ENCODE measurements at regions not wholly inside any gene's neighbourhood (a gene's known extent, or its start where the extent isn't known, plus 50 kb on each side); places are given as distances from the start of the nearest gene placed in this dataset.

DNA sequence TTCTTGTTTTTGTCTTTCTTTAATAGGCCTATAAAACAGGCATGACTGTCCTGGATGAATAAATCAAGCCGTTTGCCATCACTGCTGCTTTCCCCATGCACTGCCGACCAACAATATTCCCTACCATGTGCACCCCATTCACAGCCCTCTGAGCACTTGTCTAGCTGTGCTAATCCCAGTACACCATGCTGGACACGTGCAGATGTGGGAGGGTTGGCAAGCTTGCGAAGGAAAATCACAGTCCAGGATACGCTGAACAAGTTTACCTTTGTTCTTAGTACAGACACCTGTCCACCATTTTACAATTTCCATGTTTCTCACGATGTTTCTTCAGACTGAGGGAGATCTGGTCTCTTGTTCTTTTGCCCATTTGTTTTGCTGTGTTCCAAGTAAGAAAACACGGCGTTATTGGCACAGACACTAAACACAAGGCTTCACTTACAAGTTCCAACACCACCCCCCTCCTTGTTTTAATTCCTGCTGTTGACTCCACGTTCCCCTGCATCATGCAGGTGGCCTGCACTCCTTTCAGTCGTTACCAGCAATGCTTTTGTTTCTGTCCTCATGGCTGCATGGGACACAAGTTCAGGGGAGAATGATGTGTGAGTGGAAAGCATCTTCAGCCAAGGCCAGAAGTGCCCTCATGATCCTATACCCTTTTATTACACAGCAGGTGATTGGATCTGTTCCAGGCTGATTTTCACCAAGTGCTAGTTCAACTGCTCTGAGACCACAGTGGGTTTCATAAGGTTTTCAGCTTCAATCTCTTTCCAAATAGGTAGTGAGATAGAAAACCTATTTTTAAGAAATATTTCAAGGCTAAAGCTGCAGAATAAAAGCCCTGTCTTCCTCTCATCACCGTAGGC, 608.9 kb downstream of the IRX1 start:
- Histone ChIP-seq H3K9me3 (no peaks in the 10 kb centered on the region), H3K4me1 (no peaks in the 10 kb centered on the region), H3K4me3 (no peak overlapping the region), H3K36me3 (no peaks in the 10 kb centered on the region), H3K27ac (no peak overlapping the region), H3K27me3 (no peaks in the 10 kb centered on the region)
- ATAC-seq (no peak), DNase-seq (no peak), FAIRE-seq (no peak)
- TF ChIP-seq, protein P1, sequence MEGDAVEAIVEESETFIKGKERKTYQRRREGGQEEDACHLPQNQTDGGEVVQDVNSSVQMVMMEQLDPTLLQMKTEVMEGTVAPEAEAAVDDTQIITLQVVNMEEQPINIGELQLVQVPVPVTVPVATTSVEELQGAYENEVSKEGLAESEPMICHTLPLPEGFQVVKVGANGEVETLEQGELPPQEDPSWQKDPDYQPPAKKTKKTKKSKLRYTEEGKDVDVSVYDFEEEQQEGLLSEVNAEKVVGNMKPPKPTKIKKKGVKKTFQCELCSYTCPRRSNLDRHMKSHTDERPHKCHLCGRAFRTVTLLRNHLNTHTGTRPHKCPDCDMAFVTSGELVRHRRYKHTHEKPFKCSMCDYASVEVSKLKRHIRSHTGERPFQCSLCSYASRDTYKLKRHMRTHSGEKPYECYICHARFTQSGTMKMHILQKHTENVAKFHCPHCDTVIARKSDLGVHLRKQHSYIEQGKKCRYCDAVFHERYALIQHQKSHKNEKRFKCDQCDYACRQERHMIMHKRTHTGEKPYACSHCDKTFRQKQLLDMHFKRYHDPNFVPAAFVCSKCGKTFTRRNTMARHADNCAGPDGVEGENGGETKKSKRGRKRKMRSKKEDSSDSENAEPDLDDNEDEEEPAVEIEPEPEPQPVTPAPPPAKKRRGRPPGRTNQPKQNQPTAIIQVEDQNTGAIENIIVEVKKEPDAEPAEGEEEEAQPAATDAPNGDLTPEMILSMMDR (IDR thresholded peaks at IDR 0.05), result no peak
- intact Hi-C loops (cut with DNase I), result no loop called here
- 40 to 48% methylated on average over 11 of the region's 11 CpGs for WGBS, 2 donors

DNA sequence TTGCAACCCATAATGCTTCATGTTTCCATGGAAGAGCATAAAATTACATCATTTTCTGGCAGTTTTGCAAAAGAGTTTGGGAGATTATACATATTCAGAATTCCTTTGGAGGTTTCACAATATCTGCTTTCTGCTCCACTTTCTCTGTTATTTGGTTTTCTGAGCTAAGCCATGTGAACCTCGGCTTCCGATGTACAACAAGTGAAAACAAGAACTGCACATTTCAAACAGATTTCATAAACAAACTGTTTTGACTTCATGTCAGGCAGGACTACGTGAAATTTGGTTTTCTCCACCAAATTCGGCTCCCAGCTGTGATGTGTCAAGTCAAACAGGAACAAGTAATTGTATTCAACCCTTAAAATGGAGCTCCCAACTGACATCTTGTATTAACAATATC, 609.8 kb downstream of the IRX1 start:
- intact Hi-C loops (cut with DNase I), result no loop called here
- no peaks in the 10 kb centered on the region for H3K4me1 ChIP-seq
- ATAC-seq (no peak), FAIRE-seq (no peak), DNase-seq (no peak)
- 32 to 43% methylated on average over 4 of the region's 4 CpGs for WGBS, 2 donors
- H3K9me3 ChIP-seq, result no peaks in the 10 kb centered on the region
- H3K27ac ChIP-seq, result no peak overlapping the region
- no peak overlapping the region for H3K4me3 ChIP-seq
- H3K27me3 ChIP-seq, result no peaks in the 10 kb centered on the region
- TF ChIP-seq, protein P1 (IDR thresholded peaks at IDR 0.05), result no peak
- no peaks in the 10 kb centered on the region for H3K36me3 ChIP-seq

DNA sequence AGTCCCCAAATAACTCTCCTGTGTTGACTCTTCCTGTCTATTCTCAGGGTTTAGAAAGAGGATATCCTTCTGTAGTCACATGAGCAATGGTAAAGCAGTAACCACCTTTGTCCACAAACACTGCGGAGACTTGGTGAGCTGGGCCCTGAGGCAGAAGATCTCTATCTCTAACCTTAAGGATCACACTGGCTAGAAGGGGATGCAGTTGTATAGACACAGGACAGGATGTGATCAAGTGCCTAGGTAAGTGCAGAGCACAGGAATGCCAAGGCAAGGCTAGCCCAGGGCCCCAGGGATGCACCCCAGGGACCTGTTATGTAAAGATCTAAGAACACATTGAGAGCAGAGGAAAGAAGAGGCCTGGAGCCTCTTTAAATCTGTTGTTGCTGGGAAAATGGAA, 610.5 kb downstream of the IRX1 start:
- Histone ChIP-seq H3K9me3 (no peaks in the 10 kb centered on the region), H3K27ac (no peak overlapping the region), H3K4me3 (no peak overlapping the region), H3K4me1 (no peaks in the 10 kb centered on the region), H3K36me3 (no peaks in the 10 kb centered on the region), H3K27me3 (no peaks in the 10 kb centered on the region)
- no peak for ATAC-seq
- 27 to 63% methylated on average over 1 of the region's 1 CpG for WGBS, 2 donors
- intact Hi-C loops (cut with DNase I), result no loop called here
- FAIRE-seq, result no peak
- no peak for DNase-seq
- TF ChIP-seq, protein P1 (IDR thresholded peaks at IDR 0.05), result no peak

DNA sequence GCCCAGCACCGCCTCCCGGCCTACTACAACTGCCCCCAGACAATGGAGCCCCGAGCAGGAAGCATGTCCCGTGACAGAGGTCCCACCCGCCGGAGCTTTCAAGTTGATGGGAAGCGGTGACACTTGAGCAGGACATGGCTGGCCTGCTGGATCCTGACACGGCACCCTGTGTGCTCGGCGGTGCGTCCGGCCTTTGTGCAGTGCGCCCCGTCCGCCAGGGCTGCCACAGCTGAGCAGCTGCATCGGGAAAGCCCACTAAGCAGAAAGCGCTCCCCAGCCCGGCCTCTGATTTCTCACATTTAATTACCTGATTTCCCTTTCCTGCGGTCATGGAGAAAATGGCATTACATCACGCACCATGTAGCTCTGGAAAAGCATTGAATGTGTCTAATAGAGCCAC, 611.9 kb downstream of the IRX1 start:
- Histone ChIP-seq H3K36me3 (no peaks in the 10 kb centered on the region), H3K4me3 (no peak overlapping the region), H3K9me3 (no peaks in the 10 kb centered on the region), H3K4me1 (no peaks in the 10 kb centered on the region), H3K27ac (no peak overlapping the region), H3K27me3 (no peaks in the 10 kb centered on the region)
- WGBS, 2 donors, result 71 to 78% methylated on average over 20 of the region's 20 CpGs
- no peak for DNase-seq
- no peak for FAIRE-seq
- intact Hi-C loops (cut with DNase I), result no loop called here
- TF ChIP-seq, protein P1 (IDR thresholded peaks at IDR 0.05), result no peak
- ATAC-seq, result no peak

DNA sequence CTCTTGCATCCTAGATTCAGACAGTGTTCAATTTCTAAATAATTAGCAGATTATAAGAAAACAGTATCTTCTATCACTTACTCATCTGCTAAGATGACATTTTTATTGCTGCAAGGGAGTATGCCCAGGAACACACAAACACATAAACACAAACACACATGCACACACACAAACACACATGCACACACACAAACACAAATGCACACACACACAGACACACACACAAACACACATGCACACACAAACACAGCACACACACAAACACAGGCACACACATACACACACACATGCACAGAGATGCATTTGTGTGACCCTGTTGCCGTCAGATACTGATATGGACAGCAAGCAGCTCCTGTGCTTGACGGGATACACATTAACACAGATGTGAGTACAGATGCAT, 612.9 kb downstream of the IRX1 start:
- Histone ChIP-seq H3K4me3 (no peak overlapping the region), H3K36me3 (no peaks in the 10 kb centered on the region), H3K9me3 (no peaks in the 10 kb centered on the region), H3K27ac (no peak overlapping the region), H3K27me3 (no peaks in the 10 kb centered on the region), H3K4me1 (no peaks in the 10 kb centered on the region)
- FAIRE-seq (no peak), DNase-seq (no peak), ATAC-seq (no peak)
- 49 to 75% methylated on average over 2 of the region's 2 CpGs for WGBS, 2 donors
- intact Hi-C loops (cut with DNase I), result no loop called here
- TF ChIP-seq, protein P1 (IDR thresholded peaks at IDR 0.05), result no peak

Measured in pancreas (tissue), 10 donors.